H1 (cell line): ENCODE measurements at regions not wholly inside any gene's neighbourhood (a gene's known extent, or its start where the extent isn't known, plus 50 kb on each side); places are given as distances from the start of the nearest gene placed in this dataset.
A peak's percentile ranks its signal among the peaks of the same experiment; 100 is the strongest.

Source experiments
- CTCF ChIA-PET: fragments of 300-600 bp; sonication (Branson Sonifier 250); formaldehyde crosslinking; loops from one replicate; lab custom pipeline; 2021; ENCODE audit not compliant: partially characterized antibody; lab: Charles Lee
- POLR2A ChIA-PET: fragments of 300-600 bp; sonication (Branson Sonifier 250); formaldehyde crosslinking; loops from one replicate; lab custom pipeline; 2021; ENCODE audit warnings: inconsistent platforms; ENCODE audit not compliant: partially characterized antibody; lab: Charles Lee
- DNase-seq, 2 experiments: peaks; one replicate each; pipeline versions ENCODE4 v3.0.0 to v3.0.0-alpha.2; 2010 to 2022; ENCODE audit warnings: low spot score in 2 of 2, low read depth in 1 of 2, mixed read lengths in 1 of 2
- FAIRE-seq: peaks from 2 replicates; lab custom pipeline; 2011; peaks lifted over from hg19 to GRCh38; lab: Jason Lieb, UNC
- H2AFZ ChIP-seq: 2 replicates; pipeline ENCODE4 v1.8.1; 2012; ENCODE audit warnings: low read length, inconsistent platforms
- H2AK5ac ChIP-seq: 2 replicates; pipeline ENCODE4 v1.6.1; 2013; ENCODE audit warnings: low read depth, low read length
- H2BK120ac ChIP-seq: replicated peaks from 2 replicates; pipeline ENCODE3; 2013; ENCODE audit warnings: low read depth, low read length, inconsistent platforms
- H2BK12ac ChIP-seq: 2 replicates; pipeline ENCODE4 v1.6.1; 2013; ENCODE audit warnings: low read depth, low read length
- H2BK15ac ChIP-seq: 2 replicates; pipeline ENCODE4 v1.6.1; 2013; ENCODE audit warnings: low read length
- H2BK20ac ChIP-seq: 2 replicates; pipeline ENCODE4 v1.6.1; 2013; ENCODE audit warnings: low read length
- H2BK5ac ChIP-seq: 2 replicates; pipeline ENCODE4 v1.6.1; 2013; ENCODE audit warnings: low read depth, low read length
- H3K14ac ChIP-seq: 2 replicates; pipeline ENCODE4 v1.6.1; 2013; ENCODE audit warnings: inconsistent platforms; ENCODE audit not compliant: insufficient read length
- H3K18ac ChIP-seq: 2 replicates; pipeline ENCODE4 v1.6.1; 2013; ENCODE audit warnings: low read length; ENCODE audit errors: extremely low read depth
- H3K23ac ChIP-seq: 2 replicates; pipeline ENCODE4 v1.6.1; 2013; ENCODE audit warnings: inconsistent platforms; ENCODE audit not compliant: insufficient read length
- H3K23me2 ChIP-seq: 2 replicates; pipeline ENCODE4 v1.6.1; 2013; ENCODE audit warnings: low read depth, low read length
- H3K27ac ChIP-seq: 2 replicates; pipeline ENCODE4 v1.6.1; 2011; ENCODE audit warnings: low read depth, low read length, inconsistent platforms
- H3K27me3 ChIP-seq, 4 experiments: replicated peaks in 1 of 4; 1 replicate in 1 of 4; 2 replicates in 3 of 4; pipeline versions ENCODE4 v1.6.1 to v1.8.1; 2011 to 2013; ENCODE audit warnings: low read length in 3 of 4, mild to moderate bottlenecking in 3 of 4, inconsistent platforms in 2 of 4, mixed read lengths in 2 of 4, moderate library complexity in 1 of 4; ENCODE audit not compliant: control insufficient read depth in 3 of 4, insufficient read depth in 3 of 4; ENCODE audit errors: extremely low read depth in 1 of 4
- H3K36me3 ChIP-seq, 4 experiments: 2 replicates each; pipeline versions ENCODE4 v1.6.1 to v1.8.1; 2011 to 2013; ENCODE audit warnings: mild to moderate bottlenecking in 4 of 4, low read length in 3 of 4, moderate library complexity in 2 of 4, control low read depth in 1 of 4, inconsistent platforms in 1 of 4; ENCODE audit not compliant: insufficient read depth in 4 of 4, control insufficient read depth in 2 of 4
- H3K4ac ChIP-seq: replicated peaks from 2 replicates; pipeline ENCODE3; 2013; ENCODE audit warnings: low read length, low read depth, mixed read lengths, inconsistent platforms; ENCODE audit not compliant: insufficient read length
- H3K4me1 ChIP-seq, 4 experiments: replicated peaks in 1 of 4; 1 replicate in 1 of 4; 2 replicates in 3 of 4; pipeline versions ENCODE4 v1.6.1 to v1.8.1; 2011 to 2013; ENCODE audit warnings: low read length in 3 of 4, inconsistent platforms in 2 of 4, mixed read lengths in 1 of 4; ENCODE audit not compliant: insufficient read depth in 4 of 4, control insufficient read depth in 3 of 4
- H3K4me2 ChIP-seq, 2 experiments: 2 replicates each; pipeline versions ENCODE4 v1.6.1 to v1.8.1; 2011 to 2013; ENCODE audit warnings: low read depth in 2 of 2, low read length in 2 of 2, control low read depth in 1 of 2, inconsistent platforms in 1 of 2, mild to moderate bottlenecking in 1 of 2; ENCODE audit not compliant: insufficient read depth in 1 of 2
- H3K4me3 ChIP-seq, 4 experiments: fragments of 200-600, 300-600 bp in 1 of 4; sonication (generic), shearing (Covaris generic), sonication (Bioruptor Twin) in 1 of 4; 2 replicates each; pipeline versions ENCODE4 v1.5.1 to v1.8.1; 2011 to 2016; ENCODE audit warnings: low read length in 4 of 4, low read depth in 3 of 4, control low read depth in 2 of 4, inconsistent platforms in 2 of 4, mild to moderate bottlenecking in 2 of 4, mixed read lengths in 1 of 4, moderate library complexity in 1 of 4; ENCODE audit not compliant: insufficient read depth in 2 of 4; ENCODE audit errors: extremely low read depth in 1 of 4
- H3K56ac ChIP-seq: replicated peaks from 2 replicates; pipeline ENCODE3; 2013; ENCODE audit warnings: low read depth, mild to moderate bottlenecking, mixed read lengths, low read length, inconsistent platforms; ENCODE audit not compliant: insufficient read length
- H3K79me1 ChIP-seq: 2 replicates; pipeline ENCODE4 v1.6.1; 2013; ENCODE audit warnings: low read depth, low read length, control low read depth
- H3K79me2 ChIP-seq, 2 experiments: 2 replicates each; pipeline versions ENCODE4 v1.6.1 to v1.8.1; 2012 to 2013; ENCODE audit warnings: low read length in 2 of 2, mild to moderate bottlenecking in 2 of 2, inconsistent platforms in 1 of 2; ENCODE audit not compliant: insufficient read depth in 2 of 2, control insufficient read depth in 1 of 2
- H3K9ac ChIP-seq, 4 experiments: replicated peaks in 1 of 4; 1 replicate in 1 of 4; 2 replicates in 3 of 4; pipeline versions ENCODE4 v1.6.1 to v1.8.1; 2011 to 2013; ENCODE audit warnings: low read depth in 3 of 4, low read length in 3 of 4, control low read depth in 2 of 4, mild to moderate bottlenecking in 2 of 4, moderate library complexity in 2 of 4, inconsistent platforms in 1 of 4; ENCODE audit errors: extremely low read depth in 1 of 4
- H3K9me3 ChIP-seq, 2 experiments: 2 replicates each; pipeline versions ENCODE4 v1.6.1 to v1.8.1; 2012 to 2013; ENCODE audit warnings: mild to moderate bottlenecking in 2 of 2, moderate library complexity in 2 of 2, control low read depth in 1 of 2, inconsistent platforms in 1 of 2, low read depth in 1 of 2, low read length in 1 of 2, mixed read lengths in 1 of 2; ENCODE audit not compliant: insufficient read depth in 2 of 2
- H4K20me1 ChIP-seq, 2 experiments: replicated peaks in 1 of 2; 2 replicates each; pipeline versions ENCODE3 to v1.8.1; 2011 to 2013; ENCODE audit warnings: inconsistent platforms in 2 of 2, low read length in 2 of 2, mild to moderate bottlenecking in 1 of 2; ENCODE audit not compliant: insufficient read depth in 2 of 2, control insufficient read depth in 1 of 2
- H4K5ac ChIP-seq: 2 replicates; pipeline ENCODE4 v1.6.1; 2013; ENCODE audit warnings: low read length, low read depth, mixed read lengths, inconsistent platforms; ENCODE audit not compliant: insufficient read length
- H4K8ac ChIP-seq: 2 replicates; pipeline ENCODE4 v1.8.0; 2013; ENCODE audit warnings: mild to moderate bottlenecking, moderate library complexity, low read length, inconsistent platforms; ENCODE audit not compliant: insufficient read depth; ENCODE audit errors: extremely low read depth
- H4K91ac ChIP-seq: replicated peaks from 2 replicates; pipeline ENCODE3; 2013; ENCODE audit warnings: low read length, mixed read lengths, inconsistent platforms; ENCODE audit not compliant: insufficient read length
- MAFK ChIP-seq: IDR thresholded peaks from 2 replicates; pipeline ENCODE4 v1.6.1; 2012; ENCODE audit warnings: low read depth, mild to moderate bottlenecking, improper control_type of control experiment, low read length
- TBP ChIP-seq: IDR thresholded peaks from 2 replicates; pipeline ENCODE4 v1.6.1; 2011; ENCODE audit warnings: low read depth, low read length, improper control_type of control experiment
- WGBS, 2 experiments: shearing (Covaris generic) in 1 of 2; methylation state at CpG; one replicate each; pipeline versions ENCODE4 v1.1.6 to v1.1.7; 2013 to 2015; ENCODE audit warnings: low lambda C conversion rate in 2 of 2, mixed read lengths in 2 of 2, inconsistent platforms in 1 of 2, low coverage in 1 of 2, missing lambda C conversion rate in 1 of 2; ENCODE audit not compliant: insufficient replicate concordance in 2 of 2, insufficient coverage in 1 of 2, insufficient read length in 1 of 2; ENCODE audit errors: extremely low coverage in 1 of 2, missing lambda C conversion rate in 1 of 2; 5-methylcytosine and 5-hydroxymethylcytosine counted together

- H3K4me2 ChIP-seq = no peak overlapping the region
- no peak overlapping the region for H3K56ac ChIP-seq
- H3K23me2 ChIP-seq = no peaks in the 10 kb centered on the region
- no peak overlapping the region for H4K91ac ChIP-seq
- no peak overlapping the region for H3K18ac ChIP-seq
- FAIRE-seq = no peak
- no peak overlapping the region for H2BK5ac ChIP-seq
- no peak overlapping the region for H2BK20ac ChIP-seq
- no peak overlapping the region for H3K23ac ChIP-seq
- no peak overlapping the region for H2BK12ac ChIP-seq
- no peak overlapping the region for H3K14ac ChIP-seq
- no peak overlapping the region for H3K4me3 ChIP-seq
- H3K9ac ChIP-seq = no peak overlapping the region
- POLR2A ChIA-PET = no interaction called here
- WGBS, 2 experiments = 91% methylated on average over 4 of the region's 4 CpGs; no CpG with 5 or more reads in 1 of the 2 experiments
- H3K36me3 ChIP-seq = no peaks in the 10 kb centered on the region
- no peak overlapping the region for H3K27ac ChIP-seq
- H3K79me2 ChIP-seq = no peaks in the 10 kb centered on the region
- no peak overlapping the region for H3K4ac ChIP-seq
- DNase-seq = no peak
- no peaks in the 10 kb centered on the region; a peak in 1 of 7 replicates for H3K27me3 ChIP-seq
- H4K20me1 ChIP-seq = no peaks in the 10 kb centered on the region
- H3K9me3 ChIP-seq = no peaks in the 10 kb centered on the region
- H4K5ac ChIP-seq = no peak overlapping the region
- no peak overlapping the region for H4K8ac ChIP-seq
- no peak overlapping the region for H2BK120ac ChIP-seq
- no peaks in the 10 kb centered on the region; a peak in 2 of 7 replicates for H3K4me1 ChIP-seq
- CTCF ChIA-PET = interaction anchor here (0.7 to 3.3 kb wide), 8 partner anchors 9 to 209 kb away, joined by 3 to 10 read pairs (median 4); no protein-coding TSS in a partner anchor
- H3K79me1 ChIP-seq = no peaks in the 10 kb centered on the region
- peak; percentile 51; the same call in 1 of the 2 replicates for TF ChIP-seq MAFK
- TF ChIP-seq TBP = no peak
- H2AK5ac ChIP-seq = no peak overlapping the region
- no peak overlapping the region for H2AFZ ChIP-seq
- no peak overlapping the region for H2BK15ac ChIP-seq
Observed at GRCh38 chr5:68884144-68884754, 209.6 kb upstream of the SLC30A5 start.
